GM12878 (cell line): ENCODE measurements at regions not wholly inside any gene's neighbourhood (a gene's known extent, or its start where the extent isn't known, plus 50 kb on each side); places are given as distances from the start of the nearest gene placed in this dataset.
A peak's percentile ranks its signal among the peaks of the same experiment; 100 is the strongest.

Source experiments
- ATAC-seq: fragments of 200-7000 bp; cut with Tn5 transposase; 3 replicates; pipeline ENCODE4 v1.9.1; 2020; ENCODE audit warnings: mild to moderate bottlenecking, moderate library complexity
- BruUV-seq: library from RNA; stranded (reverse); fragments of 400-500 nt; replicated peaks from 2 replicates; lab custom pipeline; 2021; lab: Mats Ljungman, UMichigan
- CTCF ChIA-PET: fragments of 300-600 bp; sonication (Branson Sonifier 250); formaldehyde crosslinking; extraction: SDS; loops from one replicate; lab custom pipeline; 2021; ENCODE audit warnings: inconsistent platforms; lab: Yijun Ruan, JAX
- POLR2A ChIA-PET: fragments of 350-600 bp; formaldehyde crosslinking; extraction: SDS; loops from one replicate; lab custom pipeline; 2021; ENCODE audit warnings: inconsistent platforms; lab: Charles Lee
- RAD21 ChIA-PET: fragments of 300-600 bp; sonication (Branson Sonifier 250); formaldehyde crosslinking; loops from one replicate; lab custom pipeline; 2023; ENCODE audit warnings: antibody characterized with exemption; ENCODE audit not compliant: unreplicated experiment; lab: Charles Lee
- SMC1A ChIA-PET: fragments of 300-600 bp; sonication (Branson Sonifier 250); formaldehyde crosslinking; loops from one replicate; lab custom pipeline; 2023; ENCODE audit not compliant: unreplicated experiment, uncharacterized antibody; lab: Charles Lee
- DNase-seq: peaks from one replicate; pipeline ENCODE4 v3.0.0-alpha.2; 2011; ENCODE audit warnings: low read depth, low spot score
- FAIRE-seq: peaks from 3 replicates; lab custom pipeline; 2011; peaks lifted over from hg19 to GRCh38; lab: Jason Lieb, UNC
- H2AFZ ChIP-seq: 2 replicates; pipeline ENCODE4 v1.6.0; 2011; ENCODE audit warnings: low read depth, low read length, control low read depth; ENCODE audit not compliant: control insufficient read depth
- H3K27ac ChIP-seq: 2 replicates; pipeline ENCODE4 v1.5.1; 2011; ENCODE audit warnings: control low read depth; ENCODE audit not compliant: control insufficient read depth, insufficient read depth
- H3K27me3 ChIP-seq, 2 experiments: replicated peaks in 1 of 2; 2 replicates each; pipeline versions ENCODE4 v1.6.0 to v1.6.1; 2011; ENCODE audit warnings: low read length in 1 of 2; ENCODE audit not compliant: control insufficient read depth in 2 of 2, insufficient read depth in 2 of 2
- H3K36me3 ChIP-seq, 2 experiments: 2 replicates each; pipeline ENCODE4 v1.5.1; 2011; ENCODE audit warnings: low read length in 1 of 2; ENCODE audit not compliant: control insufficient read depth in 2 of 2, insufficient read depth in 2 of 2
- H3K4me1 ChIP-seq: 2 replicates; pipeline ENCODE4 v1.6.1; 2011; ENCODE audit warnings: mild to moderate bottlenecking, low read length, moderate library complexity, mixed read lengths; ENCODE audit not compliant: control insufficient read depth, insufficient read depth
- H3K4me2 ChIP-seq: 2 replicates; pipeline ENCODE4 v1.6.0; 2011; ENCODE audit warnings: control low read depth; ENCODE audit not compliant: control insufficient read depth, insufficient read depth
- H3K4me3 ChIP-seq: fragments of 200-600 bp; sonication (generic); 2 replicates; pipeline ENCODE4 v1.5.1; 2016
- H3K79me2 ChIP-seq: 2 replicates; pipeline ENCODE4 v1.6.0; 2011; ENCODE audit warnings: low read length; ENCODE audit not compliant: control insufficient read depth, insufficient read depth
- H3K9ac ChIP-seq: 2 replicates; pipeline ENCODE4 v1.8.0; 2011; ENCODE audit warnings: low read length, control low read depth, mixed read lengths; ENCODE audit not compliant: control insufficient read depth, insufficient read depth
- H3K9me3 ChIP-seq: replicated peaks from 3 replicates; pipeline ENCODE4 v1.5.1; 2011; ENCODE audit warnings: mild to moderate bottlenecking, low read length; ENCODE audit not compliant: control insufficient read depth, insufficient read depth
- H4K20me1 ChIP-seq: 2 replicates; pipeline ENCODE4 v1.6.0; 2011; ENCODE audit not compliant: control insufficient read depth, insufficient read depth
- BCL11A ChIP-seq: IDR thresholded peaks from 2 replicates; pipeline ENCODE4 v1.6.1; 2011; ENCODE audit warnings: low read depth, low read length
- CEBPB ChIP-seq, 2 experiments: fragments of 150-350 bp in 1 of 2; IDR thresholded peaks; 2 replicates each; pipeline ENCODE4 v1.6.1; 2012 to 2014; ENCODE audit warnings: low read depth in 2 of 2, low read length in 2 of 2, borderline replicate concordance in 1 of 2, inconsistent platforms in 1 of 2
- EED ChIP-seq: sonication (generic); IDR thresholded peaks from 2 replicates; pipeline ENCODE4 v1.6.1; 2016; ENCODE audit warnings: antibody characterized with exemption, low read depth
- EZH2 ChIP-seq: IDR thresholded peaks from 2 replicates; pipeline ENCODE4 v1.6.1; 2012; ENCODE audit warnings: low read depth, mild to moderate bottlenecking, control low read depth, inconsistent platforms, low read length, borderline replicate concordance; ENCODE audit not compliant: control insufficient read depth
- MTA2 ChIP-seq: fragments of 450-650 bp; IDR thresholded peaks from 2 replicates; pipeline ENCODE4 v1.6.1; 2016; ENCODE audit warnings: low read depth, mild to moderate bottlenecking, moderate library complexity
- POLR2AphosphoS2 ChIP-seq: IDR thresholded peaks from 2 replicates; pipeline ENCODE4 v1.6.1; 2011; ENCODE audit warnings: low read depth, mild to moderate bottlenecking, low read length, improper control_type of control experiment, moderate library complexity
- RELA ChIP-seq: fragments of 450-650 bp; IDR thresholded peaks from 2 replicates; pipeline ENCODE4 v1.8.0; 2014; ENCODE audit warnings: borderline replicate concordance; ENCODE audit not compliant: partially characterized antibody
- SREBF2 ChIP-seq: IDR thresholded peaks from 2 replicates; pipeline ENCODE4 v1.6.1; 2012; ENCODE audit warnings: mild to moderate bottlenecking, low read length
- ZBTB40 ChIP-seq: fragments of 450-650 bp; IDR thresholded peaks from 2 replicates; pipeline ENCODE4 v1.6.1; 2016; ENCODE audit warnings: mild to moderate bottlenecking, moderate library complexity, borderline replicate concordance
- ZNF24 ChIP-seq: fragments of 450-650 bp; IDR thresholded peaks from 2 replicates; pipeline ENCODE4 v1.6.1; 2017; ENCODE audit warnings: antibody characterized with exemption, mild to moderate bottlenecking
- ZNF274 ChIP-seq: IDR thresholded peaks from one replicate; pipeline ENCODE4 v1.8.0; 2011; ENCODE audit not compliant: insufficient read length, insufficient read depth
- ZSCAN29 ChIP-seq: fragments of 450-650 bp; IDR thresholded peaks from 2 replicates; pipeline ENCODE4 v1.6.1; 2017; ENCODE audit warnings: mild to moderate bottlenecking, moderate library complexity
- WGBS: methylation state at CpG from one replicate; pipeline ENCODE4 v1.1.6; 2016; ENCODE audit warnings: low lambda C conversion rate; ENCODE audit not compliant: insufficient replicate concordance, insufficient coverage; ENCODE audit errors: missing lambda C conversion rate; 5-methylcytosine and 5-hydroxymethylcytosine counted together
- in situ Hi-C: fragments of 300-500 bp; cut with MboI; formaldehyde crosslinking; loops from 9 replicates; pipeline ENCODE4 v1.14.3; 2018; ENCODE audit warnings: mixed read lengths
- intact Hi-C: fragments of 100-400 bp; cut with micrococcal nuclease; formaldehyde crosslinking; loops from one replicate; pipeline ENCODE4 v1.14.2; 2022; ENCODE audit not compliant: unreplicated experiment
- TF ChIP-seq, protein P1 (sequence below): IDR thresholded peaks from 2 replicates; pipeline ENCODE4 v1.6.1; 2012; ENCODE audit warnings: low read depth, low read length, improper control_type of control experiment
- TF ChIP-seq, protein P2 (sequence below): IDR thresholded peaks from 2 replicates; pipeline ENCODE4 v1.6.1; 2011; ENCODE audit warnings: low read depth, low read length, improper control_type of control experiment, borderline replicate concordance
- TF ChIP-seq, protein P3 (sequence below): fragments of 450-650 bp; IDR thresholded peaks from 2 replicates; pipeline ENCODE4 v1.6.1; 2017; ENCODE audit warnings: low read depth, mild to moderate bottlenecking, moderate library complexity

- no peak for TF ChIP-seq CEBPB (IDR thresholded peaks at IDR 0.05; ENCODE audit: borderline replicate concordance in 1 of 2, low read depth in 2 of 2, low read length in 2 of 2)
- TF ChIP-seq EZH2: no peak
- TF ChIP-seq RELA: no peak
- TF ChIP-seq, protein P1, sequence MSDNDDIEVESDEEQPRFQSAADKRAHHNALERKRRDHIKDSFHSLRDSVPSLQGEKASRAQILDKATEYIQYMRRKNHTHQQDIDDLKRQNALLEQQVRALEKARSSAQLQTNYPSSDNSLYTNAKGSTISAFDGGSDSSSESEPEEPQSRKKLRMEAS: no peak
- TF ChIP-seq, protein P2, sequence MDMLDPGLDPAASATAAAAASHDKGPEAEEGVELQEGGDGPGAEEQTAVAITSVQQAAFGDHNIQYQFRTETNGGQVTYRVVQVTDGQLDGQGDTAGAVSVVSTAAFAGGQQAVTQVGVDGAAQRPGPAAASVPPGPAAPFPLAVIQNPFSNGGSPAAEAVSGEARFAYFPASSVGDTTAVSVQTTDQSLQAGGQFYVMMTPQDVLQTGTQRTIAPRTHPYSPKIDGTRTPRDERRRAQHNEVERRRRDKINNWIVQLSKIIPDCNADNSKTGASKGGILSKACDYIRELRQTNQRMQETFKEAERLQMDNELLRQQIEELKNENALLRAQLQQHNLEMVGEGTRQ: no peak
Measured at GRCh38 chr3:152203652-152204051, 65.1 kb upstream of the MBNL1 start (continued).

DNA sequence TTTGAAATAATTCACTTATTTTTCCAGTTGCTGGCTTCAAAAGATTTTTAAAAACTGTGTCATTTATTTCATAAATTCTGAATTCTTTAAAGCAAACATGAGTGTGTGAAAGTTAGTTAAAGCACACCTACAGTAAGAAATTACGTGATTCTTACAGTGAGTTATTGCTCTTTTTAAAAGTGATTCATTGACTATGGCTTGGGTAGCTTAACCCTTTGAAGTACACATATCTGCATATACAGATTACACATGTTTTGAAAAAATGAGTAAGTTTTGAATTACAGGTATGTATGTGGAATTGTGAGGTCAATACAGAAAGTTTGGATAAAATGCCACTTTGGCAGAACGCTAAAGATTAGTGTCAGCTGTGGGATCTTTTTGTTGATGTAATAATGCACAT lies 64.5 kb upstream of the MBNL1 start:
- H3K27ac ChIP-seq: peak overlapping the region; percentile 82
- no peaks in the 10 kb centered on the region for H4K20me1 ChIP-seq
- no TSS peak for BruUV-seq
- DNase-seq: no peak
- WGBS: 2% methylated on average over 2 of the region's 2 CpGs
- ATAC-seq: peak; percentile 9; the same call in 1 of the 3 replicates
- H3K4me2 ChIP-seq: peak overlapping the region; percentile 97
- peaks cover 10% of the 10 kb centered on the region for H3K79me2 ChIP-seq
- CTCF ChIA-PET: interaction anchor here (0.5 to 2.3 kb wide), 14 partner anchors 9 to 243 kb away, joined by 3 to 14 read pairs (median 4); no protein-coding TSS in a partner anchor
- in situ Hi-C loops (no loop called here), intact Hi-C loops (loop anchor here (2.0 kb wide), 1 partner anchor 39 kb away; no protein-coding TSS in a partner anchor)
- peaks cover 16% of the 10 kb centered on the region; the same call in 1 of the 2 replicates for H3K4me1 ChIP-seq
- no peak for FAIRE-seq
- POLR2A ChIA-PET: interaction anchor here (1.0 to 3.4 kb wide), 5 partner anchors 10 to 128 kb away, joined by 3 to 22 read pairs (median 9); partner anchors contain the start of gene MBNL1
- H3K27me3 ChIP-seq: no peaks in the 10 kb centered on the region
- SMC1A ChIA-PET: interaction anchor here (0.5 to 5.5 kb wide), 35 partner anchors 9 to 224 kb away, joined by 3 to 67 read pairs (median 4); partner anchors contain the start of gene MBNL1
- peak overlapping the region; percentile 53; the same call in 1 of the 2 replicates for H3K9ac ChIP-seq
- H3K36me3 ChIP-seq: no peaks in the 10 kb centered on the region
- peaks cover 3% of the 10 kb centered on the region; the same call in 2 of the 3 replicates for H3K9me3 ChIP-seq
- peak overlapping the region; percentile 65 for H3K4me3 ChIP-seq
- H2AFZ ChIP-seq: peak overlapping the region; percentile 71
- RAD21 ChIA-PET: interaction anchor here (0.8 to 5.6 kb wide), 19 partner anchors 11 to 269 kb away, joined by 3 to 43 read pairs (median 7); partner anchors contain the start of gene MBNL1
- TF ChIP-seq, protein P3, sequence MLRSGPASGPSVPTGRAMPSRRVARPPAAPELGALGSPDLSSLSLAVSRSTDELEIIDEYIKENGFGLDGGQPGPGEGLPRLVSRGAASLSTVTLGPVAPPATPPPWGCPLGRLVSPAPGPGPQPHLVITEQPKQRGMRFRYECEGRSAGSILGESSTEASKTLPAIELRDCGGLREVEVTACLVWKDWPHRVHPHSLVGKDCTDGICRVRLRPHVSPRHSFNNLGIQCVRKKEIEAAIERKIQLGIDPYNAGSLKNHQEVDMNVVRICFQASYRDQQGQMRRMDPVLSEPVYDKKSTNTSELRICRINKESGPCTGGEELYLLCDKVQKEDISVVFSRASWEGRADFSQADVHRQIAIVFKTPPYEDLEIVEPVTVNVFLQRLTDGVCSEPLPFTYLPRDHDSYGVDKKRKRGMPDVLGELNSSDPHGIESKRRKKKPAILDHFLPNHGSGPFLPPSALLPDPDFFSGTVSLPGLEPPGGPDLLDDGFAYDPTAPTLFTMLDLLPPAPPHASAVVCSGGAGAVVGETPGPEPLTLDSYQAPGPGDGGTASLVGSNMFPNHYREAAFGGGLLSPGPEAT: no peak
- TF ChIP-seq MTA2 (no peak), ZBTB40 (0 out of 2 replicates have a peak, but pooled peaks have one; percentile 4), SREBF2 (no peak), BCL11A (no peak), POLR2AphosphoS2 (no peak), ZNF24 (no peak), ZNF274 (no peak), ZSCAN29 (no peak), EED (no peak)
- TF ChIP-seq, protein P1: no peak
